HCT116 (cell line): ENCODE measurements at regions not wholly inside any gene's neighbourhood (a gene's known extent, or its start where the extent isn't known, plus 50 kb on each side); places are given as distances from the start of the nearest gene placed in this dataset.

Experiments
- ATAC-seq: fragments of 200-7000 bp; cut with Tn5 transposase; 2 replicates; pipeline ENCODE4 v1.9.1; 2020; ENCODE audit warnings: mild to moderate bottlenecking, moderate library complexity
- BruUV-seq: library from RNA; stranded (reverse); fragments of 400-500 nt; replicated peaks from 2 replicates; lab custom pipeline; 2021; lab: Mats Ljungman, UMichigan
- CTCF ChIA-PET: fragments of 300-600 bp; sonication (Branson Sonifier 250); formaldehyde crosslinking; loops from one replicate; lab custom pipeline; 2021; ENCODE audit warnings: antibody characterized with exemption; lab: Charles Lee
- POLR2A ChIA-PET: fragments of 300-600, 350-600 bp; sonication (Branson Sonifier 250); formaldehyde crosslinking; loops from one replicate; lab custom pipeline; 2021; ENCODE audit warnings: antibody characterized with exemption; lab: Charles Lee
- RAD21 ChIA-PET, 2 experiments: fragments of 300-600 bp; sonication (Branson Sonifier 250); formaldehyde crosslinking; loops; one replicate each; lab custom pipeline; 2023; ENCODE audit warnings: low total read pairs in 2 of 2; ENCODE audit not compliant: uncharacterized antibody in 2 of 2, unreplicated experiment in 2 of 2, low non-redundant PET in 1 of 2; lab: Charles Lee
- DNase-seq: peaks from one replicate; pipeline ENCODE4 v3.0.0-alpha.2; 2010; ENCODE audit warnings: low read depth, low spot score
- H2AFZ ChIP-seq: fragments of 200-600 bp; shearing (Covaris generic), sonication (generic); 2 replicates; pipeline ENCODE4 v1.6.1; 2017; ENCODE audit warnings: low read depth, mixed run types, mixed read lengths, antibody characterized with exemption, low read length; ENCODE audit not compliant: poor library complexity, severe bottlenecking
- H3K27ac ChIP-seq: 2 replicates; pipeline ENCODE4 v1.5.1; 2012; ENCODE audit warnings: low read depth, low read length
- H3K27me3 ChIP-seq: fragments of 200-600 bp; sonication (generic); 2 replicates; pipeline ENCODE4 v1.6.1; 2016; ENCODE audit warnings: mixed run types, low read length, mixed read lengths; ENCODE audit not compliant: insufficient read depth
- H3K36me3 ChIP-seq, 2 experiments: fragments of 200-500 bp in 1 of 2; fragments of 200-600 bp in 1 of 2; sonication (Bioruptor generic) in 1 of 2; sonication (generic) in 1 of 2; 2 replicates each; pipeline versions ENCODE4 v1.5.1 to v1.6.1; 2014 to 2016; ENCODE audit warnings: low read length in 2 of 2, inconsistent platforms in 1 of 2, mixed read lengths in 1 of 2, mixed run types in 1 of 2; ENCODE audit not compliant: insufficient read depth in 2 of 2, control insufficient read depth in 1 of 2
- H3K4me1 ChIP-seq, 2 experiments: fragments of 200-600 bp in 1 of 2; sonication (generic) in 1 of 2; 2 replicates each; pipeline versions ENCODE4 v1.5.1 to v1.6.1; 2012 to 2017; ENCODE audit warnings: low read length in 2 of 2, inconsistent platforms in 1 of 2, mild to moderate bottlenecking in 1 of 2, mixed read lengths in 1 of 2, mixed run types in 1 of 2, moderate library complexity in 1 of 2; ENCODE audit not compliant: insufficient read depth in 2 of 2, control insufficient read depth in 1 of 2
- H3K4me2 ChIP-seq: fragments of 200-600 bp; sonication (generic); 2 replicates; pipeline ENCODE4 v1.6.1; 2017; ENCODE audit warnings: mixed run types, low read length, mixed read lengths
- H3K4me3 ChIP-seq, 2 experiments: fragments of 200-600 bp in 1 of 2; sonication (generic) in 1 of 2; replicated peaks in 1 of 2; 2 replicates each; pipeline ENCODE4 v1.5.1; 2011 to 2016; ENCODE audit warnings: low read length in 2 of 2, control low read depth in 1 of 2, low read depth in 1 of 2, mild to moderate bottlenecking in 1 of 2, mixed read lengths in 1 of 2, mixed run types in 1 of 2
- H3K79me2 ChIP-seq: fragments of 200-600 bp; sonication (generic); 2 replicates; pipeline ENCODE4 v1.6.1; 2017; ENCODE audit warnings: mild to moderate bottlenecking, mixed run types, low read length, moderate library complexity, mixed read lengths; ENCODE audit not compliant: insufficient read depth
- H3K9ac ChIP-seq: fragments of 200-600 bp; sonication (generic); 2 replicates; pipeline ENCODE4 v1.6.1; 2016; ENCODE audit warnings: low read length, mixed read lengths
- H3K9me2 ChIP-seq: fragments of 200-600 bp; sonication (generic), shearing (Covaris generic); 2 replicates; pipeline ENCODE4 v1.6.1; 2017; ENCODE audit warnings: mixed run types, mild to moderate bottlenecking, moderate library complexity; ENCODE audit not compliant: insufficient read depth
- H3K9me3 ChIP-seq, 2 experiments: fragments of 200-500 bp in 1 of 2; fragments of 200-600 bp in 1 of 2; sonication (Bioruptor generic) in 1 of 2; sonication (generic) in 1 of 2; 2 replicates each; pipeline ENCODE4 v1.6.1; 2014 to 2017; ENCODE audit warnings: low read length in 2 of 2, mixed read lengths in 2 of 2, inconsistent platforms in 1 of 2, low read depth in 1 of 2, mild to moderate bottlenecking in 1 of 2, mixed run types in 1 of 2, moderate library complexity in 1 of 2; ENCODE audit not compliant: control insufficient read depth in 1 of 2, insufficient read depth in 1 of 2
- H4K20me1 ChIP-seq: fragments of 200-600 bp; sonication (generic), shearing (Covaris generic); 2 replicates; pipeline ENCODE4 v1.6.1; 2017; ENCODE audit warnings: mixed run types, mild to moderate bottlenecking, moderate library complexity; ENCODE audit not compliant: insufficient read depth
- ATF3 ChIP-seq: IDR thresholded peaks from 2 replicates; pipeline ENCODE4 v1.6.1; 2012
- CEBPB ChIP-seq: IDR thresholded peaks from 2 replicates; pipeline ENCODE4 v1.6.1; 2012; ENCODE audit warnings: low read depth
- EGR1 ChIP-seq: IDR thresholded peaks from 2 replicates; pipeline ENCODE4 v1.6.1; 2012; ENCODE audit warnings: low read depth
- ELF1 ChIP-seq: IDR thresholded peaks from 2 replicates; pipeline ENCODE4 v1.6.1; 2012; ENCODE audit warnings: low read depth, borderline replicate concordance
- FOSL1 ChIP-seq: IDR thresholded peaks from 2 replicates; pipeline ENCODE4 v1.6.1; 2012; ENCODE audit warnings: low read depth
- JUND ChIP-seq: IDR thresholded peaks from 2 replicates; pipeline ENCODE4 v1.6.1; 2012
- POLR2A ChIP-seq: IDR thresholded peaks from 2 replicates; pipeline ENCODE4 v1.7.0; 2011; ENCODE audit warnings: borderline replicate concordance; ENCODE audit not compliant: insufficient read depth, insufficient read length; ENCODE audit errors: extremely low read depth
- POLR2AphosphoS5 ChIP-seq: IDR thresholded peaks from 2 replicates; pipeline ENCODE4 v1.6.1; 2011; ENCODE audit warnings: mild to moderate bottlenecking, low read depth, low read length, moderate library complexity
- SP1 ChIP-seq: IDR thresholded peaks from 2 replicates; pipeline ENCODE4 v1.6.1; 2012; ENCODE audit warnings: low read depth
- TCF7L2 ChIP-seq: IDR thresholded peaks from 2 replicates; pipeline ENCODE4 v1.7.0; 2011; ENCODE audit warnings: borderline replicate concordance, inconsistent platforms; ENCODE audit not compliant: insufficient read depth, insufficient read length; ENCODE audit errors: extremely low read depth
- ZNF274 ChIP-seq: fragments of 200-500 bp; sonication (Bioruptor generic); IDR thresholded peaks from 2 replicates; pipeline ENCODE4 v1.6.1; 2014; ENCODE audit warnings: mild to moderate bottlenecking, low read depth, low read length, inconsistent platforms
- intact Hi-C: fragments of 100-400 bp; cut with micrococcal nuclease; formaldehyde crosslinking; loops from 2 replicates; pipeline ENCODE4 v1.10.0; 2022
- TF ChIP-seq, protein P1 (sequence below): IDR thresholded peaks from 2 replicates; pipeline ENCODE4 v1.6.1; 2012; ENCODE audit warnings: low read depth
- TF ChIP-seq, protein P2 (sequence below): IDR thresholded peaks from 2 replicates; pipeline ENCODE4 v1.6.1; 2012
- TF ChIP-seq, protein P3 (sequence below): IDR thresholded peaks from 2 replicates; pipeline ENCODE4 v1.6.1; 2011; ENCODE audit warnings: mild to moderate bottlenecking, low read length, moderate library complexity; ENCODE audit not compliant: insufficient replicate concordance; ENCODE audit errors: extremely low read depth

- RAD21 ChIA-PET: no interaction called here
- H3K27me3 ChIP-seq: no peaks in the 10 kb centered on the region
- CTCF ChIA-PET: no interaction called here
- H3K9ac ChIP-seq: no peak overlapping the region
- 0 out of 4 replicates have a peak, but pooled peaks cover 0 to 2% of the 10 kb centered on the region in 2 experiments for H3K4me1 ChIP-seq
- H3K9me3 ChIP-seq: no peaks in the 10 kb centered on the region
- H4K20me1 ChIP-seq: no peaks in the 10 kb centered on the region
- POLR2A ChIA-PET: no interaction called here
- H3K79me2 ChIP-seq: no peaks in the 10 kb centered on the region
- H2AFZ ChIP-seq: no peak overlapping the region
- intact Hi-C loops: no loop called here
- ATAC-seq: no peak
- no peak overlapping the region for H3K4me2 ChIP-seq
- no peaks in the 10 kb centered on the region for H3K9me2 ChIP-seq
- TF ChIP-seq POLR2A: no peak
- TF ChIP-seq, all 23 proteins: peak for 0
- no peaks in the 10 kb centered on the region for H3K36me3 ChIP-seq
- H3K4me3 ChIP-seq: no peak overlapping the region
- no peak overlapping the region for H3K27ac ChIP-seq
- DNase-seq: no peak
- BruUV-seq: no TSS peak
Observed at GRCh38 chr17:13311306-13311705, 290.4 kb downstream of the HS3ST3A1 start.

- ATAC-seq (no peak), DNase-seq (no peak)
- ChIA-PET POLR2A (no interaction called here), RAD21 (no interaction called here), CTCF (no interaction called here)
- no peaks in the 10 kb centered on the region for H3K9me3 ChIP-seq
- BruUV-seq: no TSS peak
- no peak overlapping the region for H3K4me2 ChIP-seq
- H3K9me2 ChIP-seq: no peaks in the 10 kb centered on the region
- H3K36me3 ChIP-seq: no peaks in the 10 kb centered on the region
- H3K27me3 ChIP-seq: no peaks in the 10 kb centered on the region
- no peak overlapping the region for H3K4me3 ChIP-seq
- no peak overlapping the region for H3K9ac ChIP-seq
- no peak overlapping the region for H2AFZ ChIP-seq
- no peaks in the 10 kb centered on the region for H3K79me2 ChIP-seq
- H3K27ac ChIP-seq: no peak overlapping the region
- 0 out of 4 replicates have a peak, but pooled peaks cover 0 to 3% of the 10 kb centered on the region in 2 experiments for H3K4me1 ChIP-seq
- H4K20me1 ChIP-seq: no peaks in the 10 kb centered on the region
- intact Hi-C loops: no loop called here
- TF ChIP-seq ELF1 (no peak), ZNF274 (no peak), CEBPB (no peak), POLR2A (no peak), JUND (no peak), POLR2AphosphoS5 (no peak), TCF7L2 (no peak), FOSL1 (no peak), EGR1 (no peak), ATF3 (no peak), SP1 (no peak)
- TF ChIP-seq, protein P1, sequence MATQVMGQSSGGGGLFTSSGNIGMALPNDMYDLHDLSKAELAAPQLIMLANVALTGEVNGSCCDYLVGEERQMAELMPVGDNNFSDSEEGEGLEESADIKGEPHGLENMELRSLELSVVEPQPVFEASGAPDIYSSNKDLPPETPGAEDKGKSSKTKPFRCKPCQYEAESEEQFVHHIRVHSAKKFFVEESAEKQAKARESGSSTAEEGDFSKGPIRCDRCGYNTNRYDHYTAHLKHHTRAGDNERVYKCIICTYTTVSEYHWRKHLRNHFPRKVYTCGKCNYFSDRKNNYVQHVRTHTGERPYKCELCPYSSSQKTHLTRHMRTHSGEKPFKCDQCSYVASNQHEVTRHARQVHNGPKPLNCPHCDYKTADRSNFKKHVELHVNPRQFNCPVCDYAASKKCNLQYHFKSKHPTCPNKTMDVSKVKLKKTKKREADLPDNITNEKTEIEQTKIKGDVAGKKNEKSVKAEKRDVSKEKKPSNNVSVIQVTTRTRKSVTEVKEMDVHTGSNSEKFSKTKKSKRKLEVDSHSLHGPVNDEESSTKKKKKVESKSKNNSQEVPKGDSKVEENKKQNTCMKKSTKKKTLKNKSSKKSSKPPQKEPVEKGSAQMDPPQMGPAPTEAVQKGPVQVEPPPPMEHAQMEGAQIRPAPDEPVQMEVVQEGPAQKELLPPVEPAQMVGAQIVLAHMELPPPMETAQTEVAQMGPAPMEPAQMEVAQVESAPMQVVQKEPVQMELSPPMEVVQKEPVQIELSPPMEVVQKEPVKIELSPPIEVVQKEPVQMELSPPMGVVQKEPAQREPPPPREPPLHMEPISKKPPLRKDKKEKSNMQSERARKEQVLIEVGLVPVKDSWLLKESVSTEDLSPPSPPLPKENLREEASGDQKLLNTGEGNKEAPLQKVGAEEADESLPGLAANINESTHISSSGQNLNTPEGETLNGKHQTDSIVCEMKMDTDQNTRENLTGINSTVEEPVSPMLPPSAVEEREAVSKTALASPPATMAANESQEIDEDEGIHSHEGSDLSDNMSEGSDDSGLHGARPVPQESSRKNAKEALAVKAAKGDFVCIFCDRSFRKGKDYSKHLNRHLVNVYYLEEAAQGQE: no peak
- TF ChIP-seq, protein P2, sequence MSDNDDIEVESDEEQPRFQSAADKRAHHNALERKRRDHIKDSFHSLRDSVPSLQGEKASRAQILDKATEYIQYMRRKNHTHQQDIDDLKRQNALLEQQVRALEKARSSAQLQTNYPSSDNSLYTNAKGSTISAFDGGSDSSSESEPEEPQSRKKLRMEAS: no peak
- TF ChIP-seq, protein P3, sequence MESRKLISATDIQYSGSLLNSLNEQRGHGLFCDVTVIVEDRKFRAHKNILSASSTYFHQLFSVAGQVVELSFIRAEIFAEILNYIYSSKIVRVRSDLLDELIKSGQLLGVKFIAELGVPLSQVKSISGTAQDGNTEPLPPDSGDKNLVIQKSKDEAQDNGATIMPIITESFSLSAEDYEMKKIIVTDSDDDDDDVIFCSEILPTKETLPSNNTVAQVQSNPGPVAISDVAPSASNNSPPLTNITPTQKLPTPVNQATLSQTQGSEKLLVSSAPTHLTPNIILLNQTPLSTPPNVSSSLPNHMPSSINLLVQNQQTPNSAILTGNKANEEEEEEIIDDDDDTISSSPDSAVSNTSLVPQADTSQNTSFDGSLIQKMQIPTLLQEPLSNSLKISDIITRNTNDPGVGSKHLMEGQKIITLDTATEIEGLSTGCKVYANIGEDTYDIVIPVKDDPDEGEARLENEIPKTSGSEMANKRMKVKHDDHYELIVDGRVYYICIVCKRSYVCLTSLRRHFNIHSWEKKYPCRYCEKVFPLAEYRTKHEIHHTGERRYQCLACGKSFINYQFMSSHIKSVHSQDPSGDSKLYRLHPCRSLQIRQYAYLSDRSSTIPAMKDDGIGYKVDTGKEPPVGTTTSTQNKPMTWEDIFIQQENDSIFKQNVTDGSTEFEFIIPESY: no peak
Observed at GRCh38 chr17:13310858-13311257, 290.9 kb downstream of the HS3ST3A1 start.
